SK-N-MC (cell line): ENCODE measurements at regions not wholly inside any gene's neighbourhood (a gene's known extent, or its start where the extent isn't known, plus 50 kb on each side); places are given as distances from the start of the nearest gene placed in this dataset.

Source experiments
- EZH2 ChIP-seq: fragments of 200-600 bp; sonication (generic); IDR thresholded peaks from one replicate; pipeline ENCODE4 v1.6.1; 2017; ENCODE audit warnings: antibody characterized with exemption
- FOXP2 ChIP-seq: optimal IDR thresholded peaks from 2 replicates; pipeline ENCODE3; 2011; ENCODE audit warnings: mild to moderate bottlenecking, moderate library complexity; ENCODE audit not compliant: insufficient read depth; ENCODE audit errors: extremely low read length, control extremely low read depth
- POLR2AphosphoS5 ChIP-seq: IDR thresholded peaks from 2 replicates; pipeline ENCODE4 v1.6.1; 2012; ENCODE audit warnings: mild to moderate bottlenecking, low read depth, low read length, borderline replicate concordance

GRCh38 chr4:24010994-24011393 is 121.1 kb upstream of the PPARGC1A start:
- TF ChIP-seq POLR2AphosphoS5 = no peak
- TF ChIP-seq EZH2 = no peak
- TF ChIP-seq FOXP2 = no peak
